Peyer's patch (tissue), 4 donors: ENCODE measurements at regions not wholly inside any gene's neighbourhood (a gene's known extent, or its start where the extent isn't known, plus 50 kb on each side); places are given as distances from the start of the nearest gene placed in this dataset.
A peak's percentile ranks its signal among the peaks of the same experiment; 100 is the strongest.

ENCODE experiments used
- DNase-seq, 3 donors: peaks; one replicate each; pipeline ENCODE4 v3.0.0-alpha.2; 2017 to 2019
- H3K27ac ChIP-seq, 4 donors: fragments of 200-600 bp; sonication (generic); one replicate each; pipeline ENCODE4 v1.5.1; 2016 to 2019
- H3K27me3 ChIP-seq, 2 donors: fragments of 200-600 bp; sonication (generic); one replicate each; pipeline ENCODE4 v1.5.1; 2019
- H3K36me3 ChIP-seq, 3 donors: fragments of 200-600 bp; sonication (generic); one replicate each; pipeline ENCODE4 v1.5.1; 2016 to 2019
- H3K4me1 ChIP-seq, 4 donors: fragments of 200-600 bp; sonication (generic); one replicate each; pipeline ENCODE4 v1.5.1; 2016 to 2019
- H3K4me3 ChIP-seq, 4 donors: fragments of 200-600 bp; sonication (generic); 1 replicate in 3 of 4; 2 replicates in 1 of 4; pipeline ENCODE4 v1.5.1; 2016 to 2019; ENCODE audit warnings: mild to moderate bottlenecking in 1 of 4
- H3K9me3 ChIP-seq, 4 donors: fragments of 200-600 bp; sonication (generic); one replicate each; pipeline ENCODE4 v1.5.1; 2016 to 2019; ENCODE audit warnings: mild to moderate bottlenecking in 1 of 4
- CTCF ChIP-seq, 6 experiments: fragments of 450-650 bp in 4 of 6; fragments of 200-600 bp in 2 of 6; sonication (generic) in 1 of 6; IDR thresholded peaks; one replicate each; pipeline ENCODE4 v1.5.1; 2017 to 2019; ENCODE audit warnings: antibody characterized with exemption in 6 of 6, mild to moderate bottlenecking in 3 of 6, moderate library complexity in 1 of 6
- POLR2A ChIP-seq, 2 donors: fragments of 450-650 bp; IDR thresholded peaks; one replicate each; pipeline ENCODE4 v1.5.1; 2017; ENCODE audit warnings: antibody characterized with exemption in 2 of 2, mild to moderate bottlenecking in 2 of 2, moderate library complexity in 2 of 2

GRCh38 chr3:65246561-65246960 lies 558.8 kb upstream of the ADAMTS9 start:
- Histone ChIP-seq H3K4me1 (no peaks in the 10 kb centered on the region), H3K27ac (no peak overlapping the region), H3K4me3 (no peak overlapping the region), H3K27me3 (no peaks in the 10 kb centered on the region), H3K36me3 (no peaks in the 10 kb centered on the region), H3K9me3 (no peaks in the 10 kb centered on the region)
- TF ChIP-seq POLR2A (IDR thresholded peaks at IDR 0.05) (no peak), CTCF (IDR thresholded peaks at IDR 0.05) (no peak)
- no peak for DNase-seq

- Histone ChIP-seq H3K9me3 (no peaks in the 10 kb centered on the region), H3K27me3 (no peaks in the 10 kb centered on the region), H3K36me3 (no peaks in the 10 kb centered on the region), H3K4me3 (no peak overlapping the region), H3K4me1 (no peaks in the 10 kb centered on the region), H3K27ac (no peak overlapping the region)
- no peak for DNase-seq
- TF ChIP-seq POLR2A (IDR thresholded peaks at IDR 0.05) (no peak), CTCF (IDR thresholded peaks at IDR 0.05) (peak in 3 of 6 experiments; percentile 27 to 35 (median 33))
These were observed 557.6 kb upstream of the ADAMTS9 start for GRCh38 chr3:65245133-65246063.

- Histone ChIP-seq H3K36me3 (no peaks in the 10 kb centered on the region), H3K27me3 (no peaks in the 10 kb centered on the region), H3K9me3 (no peaks in the 10 kb centered on the region), H3K27ac (no peak overlapping the region), H3K4me1 (no peaks in the 10 kb centered on the region), H3K4me3 (no peak overlapping the region)
- no peak for TF ChIP-seq CTCF (IDR thresholded peaks at IDR 0.05)
- no peak for TF ChIP-seq POLR2A (IDR thresholded peaks at IDR 0.05)
- no peak for DNase-seq
These were observed 552.6 kb upstream of the ADAMTS9 start for GRCh38 chr3:65240366-65240765.

GRCh38 chr3:65238652-65239051 lies 550.9 kb upstream of the ADAMTS9 start:
- H3K27me3 ChIP-seq = no peaks in the 10 kb centered on the region
- TF ChIP-seq CTCF (IDR thresholded peaks at IDR 0.05) = no peak
- TF ChIP-seq POLR2A (IDR thresholded peaks at IDR 0.05) = no peak
- no peak for DNase-seq

GRCh38 chr3:65234499-65234898 lies 546.7 kb upstream of the ADAMTS9 start:
- Histone ChIP-seq H3K4me1 (no peaks in the 10 kb centered on the region), H3K9me3 (no peaks in the 10 kb centered on the region), H3K36me3 (no peaks in the 10 kb centered on the region), H3K4me3 (no peak overlapping the region), H3K27me3 (no peaks in the 10 kb centered on the region), H3K27ac (no peak overlapping the region)
- TF ChIP-seq POLR2A (IDR thresholded peaks at IDR 0.05) = no peak
- no peak for TF ChIP-seq CTCF (IDR thresholded peaks at IDR 0.05)
- DNase-seq = no peak

More at GRCh38 chr3:65238652-65239051, 550.9 kb upstream of the ADAMTS9 start:
- no peaks in the 10 kb centered on the region for H3K4me1 ChIP-seq
- H3K27ac ChIP-seq = no peak overlapping the region
- H3K36me3 ChIP-seq = no peaks in the 10 kb centered on the region
- no peaks in the 10 kb centered on the region for H3K9me3 ChIP-seq
- H3K4me3 ChIP-seq = no peak overlapping the region
